ENCODE measurements at regions not wholly inside any gene's neighbourhood (a gene's known extent, or its start where the extent isn't known, plus 50 kb on each side); places are given as distances from the start of the nearest gene placed in this dataset.

- Histone ChIP-seq H3K27me3 (ENCODE audit: low read length) (no peaks in the 10 kb centered on the region), H3K4me2 (ENCODE audit: low read depth, low read length, poor library complexity, severe bottlenecking) (no peak overlapping the region), H3K79me2 (ENCODE audit: insufficient read depth, low read length) (no peaks in the 10 kb centered on the region), H3K9me2 (replicated peaks; ENCODE audit: insufficient read depth, low read length) (no peaks in the 10 kb centered on the region), H2AFZ (ENCODE audit: low read depth, low read length, severe bottlenecking) (no peak overlapping the region), H3K9me3 (ENCODE audit: insufficient read depth, low read length) (no peaks in the 10 kb centered on the region), H3K36me3 (ENCODE audit: low read length) (no peaks in the 10 kb centered on the region), H3K9ac (ENCODE audit: low read length) (no peak overlapping the region), H3K27ac (ENCODE audit: low read depth, low read length) (no peak overlapping the region), H3F3A (ENCODE audit: insufficient read depth) (no peaks in the 10 kb centered on the region), H3K4me3 (ENCODE audit: insufficient read depth, low read length, poor library complexity, severe bottlenecking) (no peak overlapping the region), H4K20me1 (ENCODE audit: low read depth, low read length) (no peaks in the 10 kb centered on the region)
- TF ChIP-seq EZH2phosphoT487 (conservative IDR thresholded peaks at IDR 0.05; ENCODE audit: low read length), result no peak
- TF ChIP-seq, protein P1, sequence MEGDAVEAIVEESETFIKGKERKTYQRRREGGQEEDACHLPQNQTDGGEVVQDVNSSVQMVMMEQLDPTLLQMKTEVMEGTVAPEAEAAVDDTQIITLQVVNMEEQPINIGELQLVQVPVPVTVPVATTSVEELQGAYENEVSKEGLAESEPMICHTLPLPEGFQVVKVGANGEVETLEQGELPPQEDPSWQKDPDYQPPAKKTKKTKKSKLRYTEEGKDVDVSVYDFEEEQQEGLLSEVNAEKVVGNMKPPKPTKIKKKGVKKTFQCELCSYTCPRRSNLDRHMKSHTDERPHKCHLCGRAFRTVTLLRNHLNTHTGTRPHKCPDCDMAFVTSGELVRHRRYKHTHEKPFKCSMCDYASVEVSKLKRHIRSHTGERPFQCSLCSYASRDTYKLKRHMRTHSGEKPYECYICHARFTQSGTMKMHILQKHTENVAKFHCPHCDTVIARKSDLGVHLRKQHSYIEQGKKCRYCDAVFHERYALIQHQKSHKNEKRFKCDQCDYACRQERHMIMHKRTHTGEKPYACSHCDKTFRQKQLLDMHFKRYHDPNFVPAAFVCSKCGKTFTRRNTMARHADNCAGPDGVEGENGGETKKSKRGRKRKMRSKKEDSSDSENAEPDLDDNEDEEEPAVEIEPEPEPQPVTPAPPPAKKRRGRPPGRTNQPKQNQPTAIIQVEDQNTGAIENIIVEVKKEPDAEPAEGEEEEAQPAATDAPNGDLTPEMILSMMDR (IDR thresholded peaks at IDR 0.05; ENCODE audit: insufficient read depth, low read length, poor library complexity, severe bottlenecking), result no peak
Measured at GRCh38 chr16:59216291-59216690, 482.2 kb upstream of the GOT2 start.

DNA sequence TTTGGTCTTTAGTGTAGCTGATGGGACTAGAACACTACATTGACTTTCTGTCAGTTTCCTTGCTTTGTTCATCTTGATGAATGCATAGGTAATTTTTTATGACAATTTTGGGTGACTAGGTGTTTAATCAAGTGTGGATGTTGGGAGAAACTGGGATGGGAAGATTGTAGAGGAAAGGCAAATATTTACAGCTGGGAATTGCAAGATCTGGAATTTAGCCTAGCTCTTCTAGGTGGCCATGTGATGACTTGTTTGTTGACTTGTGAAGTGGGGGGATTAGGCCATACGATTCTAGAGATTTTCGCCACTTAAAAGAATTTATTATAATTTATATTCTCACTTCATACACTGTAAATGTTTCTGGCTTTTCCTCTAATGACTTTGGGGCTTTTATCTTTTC lies 480.3 kb upstream of the GOT2 start:
- H2AFZ ChIP-seq (ENCODE audit: low read depth, low read length, severe bottlenecking), result no peak overlapping the region
- H3K27me3 ChIP-seq (ENCODE audit: low read length), result no peaks in the 10 kb centered on the region
- H3K9me2 ChIP-seq (replicated peaks; ENCODE audit: insufficient read depth, low read length), result no peaks in the 10 kb centered on the region
- H3K27ac ChIP-seq (ENCODE audit: low read depth, low read length), result no peak overlapping the region
- no peaks in the 10 kb centered on the region for H3F3A ChIP-seq (ENCODE audit: insufficient read depth)
- H3K79me2 ChIP-seq (ENCODE audit: insufficient read depth, low read length), result no peaks in the 10 kb centered on the region
- H3K9ac ChIP-seq (ENCODE audit: low read length), result no peak overlapping the region
- no peak overlapping the region for H3K4me2 ChIP-seq (ENCODE audit: low read depth, low read length, poor library complexity, severe bottlenecking)
- no peaks in the 10 kb centered on the region for H4K20me1 ChIP-seq (ENCODE audit: low read depth, low read length)
- H3K36me3 ChIP-seq (ENCODE audit: low read length), result no peaks in the 10 kb centered on the region
- TF ChIP-seq, protein P1 (IDR thresholded peaks at IDR 0.05; ENCODE audit: insufficient read depth, low read length, poor library complexity, severe bottlenecking), result no peak
- TF ChIP-seq EZH2phosphoT487 (conservative IDR thresholded peaks at IDR 0.05; ENCODE audit: low read length), result no peak
- no peaks in the 10 kb centered on the region for H3K9me3 ChIP-seq (ENCODE audit: insufficient read depth, low read length)
- H3K4me3 ChIP-seq (ENCODE audit: insufficient read depth, low read length, poor library complexity, severe bottlenecking), result no peak overlapping the region

DNA sequence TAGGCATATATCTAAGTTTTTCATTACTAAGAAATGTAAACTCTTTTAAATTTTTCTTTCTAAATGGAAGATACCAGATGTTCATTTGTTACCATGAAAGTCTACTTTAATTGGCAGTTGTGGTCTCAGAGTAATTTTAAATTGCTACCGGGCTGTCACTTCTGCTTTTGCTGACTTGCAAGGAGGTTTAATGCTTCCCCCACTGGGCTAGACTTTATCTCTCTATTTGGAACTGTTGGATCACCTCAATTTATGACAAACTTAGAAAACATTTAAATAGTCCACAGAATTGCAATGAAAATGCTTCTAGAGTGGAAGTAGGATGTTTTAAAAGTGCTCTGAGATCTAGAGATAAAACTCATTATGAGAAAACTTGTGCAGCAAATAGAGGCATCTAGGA lies 479.8 kb upstream of the GOT2 start:
- H3K9ac ChIP-seq (ENCODE audit: low read length), result no peak overlapping the region
- no peaks in the 10 kb centered on the region for H3F3A ChIP-seq (ENCODE audit: insufficient read depth)
- no peaks in the 10 kb centered on the region for H3K9me3 ChIP-seq (ENCODE audit: insufficient read depth, low read length)
- no peak overlapping the region for H2AFZ ChIP-seq (ENCODE audit: low read depth, low read length, severe bottlenecking)
- H3K79me2 ChIP-seq (ENCODE audit: insufficient read depth, low read length), result no peaks in the 10 kb centered on the region
- H3K36me3 ChIP-seq (ENCODE audit: low read length), result no peaks in the 10 kb centered on the region
- TF ChIP-seq EZH2phosphoT487 (conservative IDR thresholded peaks at IDR 0.05; ENCODE audit: low read length), result no peak
- TF ChIP-seq, protein P1 (IDR thresholded peaks at IDR 0.05; ENCODE audit: insufficient read depth, low read length, poor library complexity, severe bottlenecking), result no peak
- H3K27ac ChIP-seq (ENCODE audit: low read depth, low read length), result no peak overlapping the region
- H3K4me3 ChIP-seq (ENCODE audit: insufficient read depth, low read length, poor library complexity, severe bottlenecking), result no peak overlapping the region
- no peak overlapping the region for H3K4me2 ChIP-seq (ENCODE audit: low read depth, low read length, poor library complexity, severe bottlenecking)
- H4K20me1 ChIP-seq (ENCODE audit: low read depth, low read length), result no peaks in the 10 kb centered on the region
- no peaks in the 10 kb centered on the region for H3K9me2 ChIP-seq (replicated peaks; ENCODE audit: insufficient read depth, low read length)
- no peaks in the 10 kb centered on the region for H3K27me3 ChIP-seq (ENCODE audit: low read length)

All from SU-DHL-6 (cell line).